22Rv1 (cell line): ENCODE measurements at regions not wholly inside any gene's neighbourhood (a gene's known extent, or its start where the extent isn't known, plus 50 kb on each side); places are given as distances from the start of the nearest gene placed in this dataset.

Experiments used
- H3K27ac ChIP-seq: fragments of 450-650 bp; 2 replicates; pipeline ENCODE4 v1.5.1; 2017
- CTCF ChIP-seq: fragments of 450-650 bp; IDR thresholded peaks from 2 replicates; pipeline ENCODE4 v1.5.1; 2017; ENCODE audit warnings: mild to moderate bottlenecking
- ZFX ChIP-seq: fragments of 450-650 bp; IDR thresholded peaks from 2 replicates; pipeline ENCODE4 v1.6.1; 2017; ENCODE audit warnings: antibody characterized with exemption, borderline replicate concordance

GRCh38 chr4:114034189-114034588, 54.7 kb upstream of the ARSJ start:
- H3K27ac ChIP-seq, result peak overlapping the region; percentile 32
- TF ChIP-seq ZFX, result no peak
- TF ChIP-seq CTCF, result no peak

- TF ChIP-seq CTCF (no peak), ZFX (no peak)
- no peak overlapping the region for H3K27ac ChIP-seq
Measured at GRCh38 chr4:114036426-114036825, 57.0 kb upstream of the ARSJ start.

DNA sequence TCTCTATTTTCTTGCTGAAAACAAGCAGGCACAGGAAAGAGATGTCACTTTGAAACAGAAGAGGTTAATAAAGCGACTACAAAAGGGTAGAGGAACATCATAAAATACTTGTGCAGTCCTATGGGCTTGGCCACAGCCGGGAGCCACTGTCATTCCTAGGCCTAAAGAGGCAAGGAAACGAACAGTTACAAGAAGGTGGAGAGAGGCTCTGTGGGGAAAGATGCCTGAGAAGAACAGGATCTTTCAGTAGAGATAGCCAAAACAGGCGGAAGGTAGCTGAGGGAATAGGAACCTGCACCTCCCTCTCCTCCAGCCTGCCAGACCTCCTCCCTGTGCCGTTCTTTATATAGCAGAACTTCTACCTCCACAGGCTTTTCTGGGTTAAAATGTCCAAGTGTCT, 57.4 kb upstream of the ARSJ start:
- TF ChIP-seq ZFX (no peak), CTCF (no peak)
- H3K27ac ChIP-seq, result peak overlapping the region; percentile 65; the same call in 1 of the 2 replicates

GRCh38 chr4:114037988-114038387, 58.5 kb upstream of the ARSJ start:
- peak overlapping the region; percentile 65 for H3K27ac ChIP-seq
- TF ChIP-seq ZFX (no peak), CTCF (no peak)

DNA sequence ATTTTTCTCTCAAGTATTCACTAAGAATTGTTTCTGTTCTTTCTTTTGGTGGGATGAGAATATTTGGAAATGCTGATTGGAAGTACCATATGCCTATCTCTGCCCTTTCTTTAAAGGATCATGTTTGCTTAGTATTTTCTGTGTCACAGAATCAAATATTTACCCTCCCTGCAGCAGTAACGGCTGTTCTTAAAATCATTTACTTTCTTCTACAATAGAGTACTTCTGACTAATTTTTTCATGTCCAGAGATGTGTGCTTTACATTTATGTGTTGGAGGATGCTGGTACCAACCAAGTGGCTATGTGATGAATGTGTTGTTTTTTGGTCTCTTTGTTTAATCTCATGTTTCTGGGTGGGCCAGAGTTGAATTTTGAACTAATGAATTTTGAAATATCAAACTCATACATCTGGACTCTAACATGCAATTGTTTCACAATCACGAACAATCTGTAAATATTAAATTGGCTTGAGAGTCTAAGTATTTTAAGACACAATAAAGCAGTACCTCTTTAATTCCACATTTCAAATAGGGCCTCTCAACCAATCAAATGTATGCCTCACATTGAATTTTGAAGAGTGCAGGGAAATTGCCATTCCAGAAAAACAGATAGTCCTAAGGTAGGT, 59.4 kb upstream of the ARSJ start:
- TF ChIP-seq ZFX (no peak), CTCF (no peak)
- H3K27ac ChIP-seq, result peak overlapping the region; percentile 65

GRCh38 chr4:114040319-114041116, 61.1 kb upstream of the ARSJ start:
- TF ChIP-seq CTCF (no peak), ZFX (no peak)
- no peak overlapping the region; the same call in 1 of the 2 replicates for H3K27ac ChIP-seq

DNA sequence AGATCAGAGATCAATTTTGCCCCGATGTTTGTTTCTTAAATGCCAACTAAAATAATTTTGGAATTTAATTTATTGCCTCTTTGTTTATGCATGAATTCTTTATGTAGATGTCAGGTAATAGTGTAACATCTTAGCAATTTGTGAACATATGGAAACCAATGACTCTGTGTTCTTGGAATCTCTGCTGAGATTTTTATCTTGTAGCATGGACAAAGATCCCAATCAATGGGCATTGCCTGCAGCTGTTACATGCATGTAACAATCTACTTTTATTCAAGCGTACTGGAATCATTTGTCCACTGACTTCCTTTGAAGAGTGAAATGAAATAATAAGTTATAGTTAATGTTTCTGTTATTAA, 61.6 kb upstream of the ARSJ start:
- TF ChIP-seq ZFX (no peak), CTCF (no peak)
- no peak overlapping the region for H3K27ac ChIP-seq
